HG03097 (cell line): ENCODE measurements at regions not wholly inside any gene's neighbourhood (a gene's known extent, or its start where the extent isn't known, plus 50 kb on each side); places are given as distances from the start of the nearest gene placed in this dataset.

ENCODE experiments used
- ATAC-seq: cut with Tn5 transposase; IDR thresholded peaks from one replicate; pipeline ENCODE4 v1.9.1; 2021; ENCODE audit not compliant: unreplicated experiment, low FRiP score

- no peak for ATAC-seq
These were observed 50.6 kb upstream of the PTGR2 start for GRCh38 chr14:73800970-73801515.

DNA sequence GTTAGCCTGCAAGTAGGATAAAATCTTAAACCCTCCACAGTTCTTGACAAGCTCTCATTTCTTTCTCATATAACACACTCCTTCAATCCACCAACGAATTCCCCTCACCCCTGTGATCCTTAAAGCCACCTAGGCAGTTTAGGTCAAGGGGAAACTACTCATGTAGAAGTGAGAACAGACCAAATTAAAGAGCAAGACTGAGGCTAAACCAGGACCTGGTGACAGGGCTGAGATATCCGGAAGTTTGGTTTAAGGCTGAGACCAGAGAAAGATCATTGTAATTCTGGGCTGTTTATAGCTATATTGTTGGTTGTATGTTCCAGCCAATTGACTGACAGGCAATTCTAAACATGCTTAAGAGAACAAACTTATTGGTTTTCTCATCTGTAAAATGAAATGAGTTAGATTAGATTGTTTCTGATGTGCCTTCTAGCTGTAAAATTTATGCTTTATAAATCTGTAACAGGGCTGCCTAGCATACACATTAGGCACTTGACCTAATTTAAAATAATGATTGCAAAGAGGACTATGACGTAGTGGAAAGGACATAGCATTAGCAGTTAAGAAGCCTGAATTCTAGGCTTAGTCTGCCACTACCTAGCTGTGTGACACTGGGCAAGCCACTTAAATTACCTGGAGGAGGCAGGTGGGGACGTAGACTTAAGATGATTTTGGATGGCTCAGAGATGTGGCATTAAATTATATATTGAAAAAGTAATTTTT, 53.9 kb upstream of the PTGR2 start:
- ATAC-seq, result no peak

DNA sequence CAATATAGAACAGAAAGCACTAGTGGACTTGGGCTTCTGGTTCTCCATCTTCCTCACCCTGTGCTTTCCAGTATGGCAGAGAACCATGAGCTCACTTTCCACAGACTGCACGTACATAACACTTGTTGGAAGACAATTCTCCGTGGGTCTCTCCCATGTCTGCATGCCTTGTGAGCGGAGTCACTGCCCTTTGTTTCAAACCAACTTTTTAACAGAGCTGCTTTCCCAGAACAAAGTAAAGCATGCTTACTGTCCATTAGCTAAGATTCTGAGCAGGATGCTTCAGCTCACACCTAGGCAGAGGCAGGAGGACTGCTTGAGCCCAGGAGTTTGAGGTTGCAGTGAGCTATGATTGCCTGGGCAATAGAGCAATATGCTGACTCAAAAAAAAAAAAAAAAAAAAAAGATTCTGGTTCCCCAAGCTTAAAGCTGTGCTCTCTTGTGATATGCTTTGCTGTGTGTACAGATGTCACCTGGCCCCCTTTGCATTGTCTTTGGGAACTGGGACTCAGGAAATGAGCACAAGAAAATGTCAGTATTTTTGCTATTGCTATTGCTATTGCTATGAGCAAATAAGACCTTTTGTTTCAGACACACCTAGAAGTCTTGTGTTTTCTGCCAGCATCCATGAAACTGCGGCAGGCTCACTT, 54.6 kb upstream of the PTGR2 start:
- ATAC-seq, result no peak

- ATAC-seq, result no peak
These were observed 55.2 kb upstream of the PTGR2 start for GRCh38 chr14:73796415-73796814.

- no peak for ATAC-seq
These were observed 55.7 kb upstream of the PTGR2 start for GRCh38 chr14:73795974-73796373.

GRCh38 chr14:73795466-73795865, 56.2 kb upstream of the PTGR2 start:
- no peak for ATAC-seq

DNA sequence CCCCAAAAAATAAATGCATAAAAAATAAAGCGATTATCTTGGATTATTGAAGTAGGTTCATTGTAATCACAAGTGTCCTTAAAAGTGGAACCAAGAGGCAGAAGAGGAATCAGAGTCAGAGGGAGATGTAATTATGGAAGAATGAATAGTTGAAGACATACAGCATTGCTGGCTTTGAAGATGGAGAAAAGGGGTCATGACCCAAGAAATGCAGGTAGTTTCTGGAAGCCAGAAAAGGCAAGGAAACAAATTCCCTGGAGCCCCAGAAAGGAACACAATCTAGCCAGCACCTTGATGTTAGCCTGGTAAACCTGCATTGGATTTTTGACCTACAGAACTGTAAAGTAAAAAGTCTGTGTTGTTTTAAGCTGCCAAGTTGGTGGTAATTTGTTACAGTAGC, 57.5 kb upstream of the PTGR2 start:
- ATAC-seq, result no peak

GRCh38 chr14:73792481-73792880, 59.1 kb upstream of the PTGR2 start:
- no peak for ATAC-seq

GRCh38 chr14:73789989-73790581, 61.5 kb upstream of the PTGR2 start:
- ATAC-seq, result no peak

DNA sequence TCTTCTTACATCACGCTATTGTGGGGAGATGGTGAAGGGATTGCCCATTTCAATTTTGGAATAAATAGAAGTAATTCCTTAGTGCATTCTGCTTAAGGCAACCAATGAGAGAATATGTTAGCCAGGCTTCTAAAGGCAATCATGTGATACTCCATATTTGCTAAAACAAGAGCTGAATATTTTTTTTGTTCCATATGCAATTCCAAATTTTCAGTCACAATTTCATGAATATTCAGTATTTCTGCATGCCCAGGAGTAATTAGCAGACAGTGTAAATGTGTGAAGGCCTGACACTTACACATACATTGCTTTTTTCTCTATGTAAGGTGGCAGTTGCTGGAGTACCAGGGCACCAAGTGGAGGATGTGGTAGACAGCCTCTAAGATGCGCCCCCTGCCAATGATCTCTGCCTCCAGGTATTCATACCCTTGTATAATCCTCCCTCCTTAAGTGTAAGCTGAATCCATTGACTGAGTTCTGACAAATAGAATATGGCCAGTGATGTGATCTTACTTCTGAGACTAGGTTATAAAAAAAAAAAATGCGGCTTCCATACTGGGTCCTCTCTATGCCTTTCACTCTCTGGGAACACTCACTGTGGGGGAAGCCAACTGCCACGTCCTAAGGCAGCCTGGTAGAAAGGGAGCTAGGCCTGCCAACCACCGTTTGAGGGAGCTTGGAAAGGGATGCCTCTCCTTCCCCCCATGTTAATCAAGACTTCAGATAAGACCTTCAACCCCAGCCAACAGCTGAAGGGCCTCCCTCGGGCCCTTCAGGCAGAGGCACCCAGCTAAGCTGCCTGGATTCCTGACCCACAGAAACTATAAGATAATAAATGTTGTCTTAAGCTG, 62.7 kb upstream of the PTGR2 start:
- no peak for ATAC-seq

DNA sequence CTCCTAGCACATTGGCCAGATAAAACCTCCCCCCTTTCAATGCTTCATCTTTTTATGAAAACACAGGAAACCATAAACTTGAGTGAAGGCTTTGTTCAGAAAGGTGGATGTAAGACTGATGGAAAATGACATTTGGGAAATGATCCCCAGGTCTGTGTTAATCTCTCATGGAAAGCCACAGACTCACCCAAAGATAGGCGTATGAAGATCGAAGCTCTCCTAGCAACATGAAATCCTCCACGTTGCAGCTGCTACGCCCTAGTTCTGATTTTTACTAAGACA, 63.4 kb upstream of the PTGR2 start:
- ATAC-seq, result no peak

GRCh38 chr14:73787486-73788316, 63.9 kb upstream of the PTGR2 start:
- ATAC-seq, result no peak

DNA sequence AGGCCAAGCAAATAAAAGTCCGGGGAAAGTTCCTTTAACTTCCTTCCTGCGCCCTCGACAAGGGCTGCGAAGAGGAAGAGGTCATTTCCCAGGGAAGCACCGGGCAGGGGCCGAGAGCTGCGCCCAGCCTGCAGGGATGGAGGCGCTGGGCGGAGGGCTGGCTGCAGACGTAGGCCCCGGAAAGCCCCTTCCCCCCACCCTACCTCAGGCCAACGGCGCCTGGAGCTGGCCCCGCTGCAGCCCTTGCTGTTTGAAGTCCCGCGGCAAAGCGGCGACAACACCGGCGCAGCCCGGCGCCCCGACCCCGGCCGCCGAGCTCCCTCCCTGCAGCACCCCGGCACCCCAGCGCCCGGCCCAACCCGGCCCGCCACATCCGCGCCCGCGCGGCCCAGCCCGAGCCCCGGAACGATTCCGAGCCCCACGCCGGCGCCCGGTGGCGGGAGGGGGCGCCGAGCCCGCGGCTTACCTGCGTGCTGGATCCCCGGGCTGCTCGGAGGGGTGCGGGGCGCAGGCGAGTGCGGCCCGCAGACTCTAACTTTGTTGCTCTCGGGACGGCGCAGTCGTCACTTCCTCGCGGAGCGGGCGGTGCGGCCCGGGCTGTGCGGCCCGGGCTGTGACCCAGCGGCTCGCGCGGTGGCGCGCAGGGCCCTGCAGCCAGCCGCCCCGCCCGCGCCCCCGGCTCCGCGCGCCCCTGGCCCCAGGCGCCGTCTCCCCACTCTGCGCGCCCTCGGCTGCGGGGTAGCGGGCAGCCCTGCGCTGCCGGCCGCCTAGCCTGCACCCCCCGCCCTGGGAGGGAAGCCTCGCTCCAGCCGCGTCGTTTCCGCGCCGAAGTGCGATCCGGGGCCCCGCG, 64.8 kb upstream of the PTGR2 start:
- peak; percentile 43 for ATAC-seq

DNA sequence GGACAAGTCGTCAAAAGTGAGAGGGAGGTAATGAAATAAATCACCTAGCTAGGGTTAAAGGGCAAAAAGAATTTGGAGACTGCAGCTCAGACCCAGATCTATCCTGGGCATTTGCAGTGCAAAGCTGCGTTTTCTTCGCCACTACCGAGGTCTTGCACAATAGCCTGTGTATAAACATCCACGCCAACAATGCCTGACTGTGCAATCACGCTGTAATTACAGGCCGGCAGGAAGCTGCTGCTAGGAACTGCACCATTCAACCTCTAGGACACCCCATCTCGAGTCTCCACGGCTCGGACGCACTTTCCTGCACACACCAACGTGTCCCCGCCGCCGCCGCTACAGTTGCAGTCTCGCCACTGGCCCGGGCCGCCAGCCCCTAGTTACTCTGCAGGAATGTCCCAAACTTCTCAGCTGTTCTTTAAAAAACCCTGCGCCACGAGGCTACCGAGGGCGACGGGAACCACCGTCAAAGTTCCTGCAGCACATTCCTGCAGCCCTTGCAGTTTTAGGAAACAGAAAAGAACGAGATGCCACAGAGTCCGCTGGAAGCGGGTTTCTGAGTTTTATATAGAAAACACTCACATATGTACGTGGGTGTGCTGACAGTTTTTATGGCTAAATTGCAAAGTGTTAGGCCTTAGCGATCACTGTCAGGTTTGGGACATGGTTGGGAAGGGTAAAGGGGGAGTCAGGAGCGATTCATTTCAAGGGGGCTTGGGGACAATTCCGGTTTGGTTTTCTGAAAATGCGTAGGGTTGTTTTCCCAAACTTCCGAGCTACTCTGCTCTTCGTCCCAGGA, 65.6 kb upstream of the PTGR2 start:
- peak; percentile 34 for ATAC-seq

DNA sequence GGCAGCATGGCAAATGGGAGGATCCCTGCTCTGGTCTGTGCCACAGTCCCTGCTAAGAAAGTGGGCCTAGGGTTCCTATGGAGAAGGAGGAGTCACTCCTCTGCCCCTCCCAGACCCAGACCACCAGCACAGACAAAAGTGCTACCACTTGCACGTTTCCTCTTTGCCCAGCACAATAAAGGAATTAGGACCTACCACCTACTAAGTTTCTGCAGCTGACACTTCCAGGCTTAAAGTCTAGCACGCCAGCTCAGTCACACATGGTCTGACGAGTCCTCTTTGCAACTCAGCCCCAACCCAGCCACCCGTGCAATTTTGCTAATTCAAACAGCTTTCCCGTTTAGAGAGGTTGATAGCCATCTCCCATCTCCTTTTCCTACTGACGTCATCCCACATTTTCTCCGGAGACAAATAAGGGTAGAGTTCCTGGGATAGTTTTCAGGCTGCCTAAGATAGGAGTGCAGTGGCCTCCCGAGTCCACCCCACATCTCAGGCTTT, 66.2 kb upstream of the PTGR2 start:
- ATAC-seq, result no peak

- no peak for ATAC-seq
These were observed 66.7 kb upstream of the PTGR2 start for GRCh38 chr14:73784988-73785313.

DNA sequence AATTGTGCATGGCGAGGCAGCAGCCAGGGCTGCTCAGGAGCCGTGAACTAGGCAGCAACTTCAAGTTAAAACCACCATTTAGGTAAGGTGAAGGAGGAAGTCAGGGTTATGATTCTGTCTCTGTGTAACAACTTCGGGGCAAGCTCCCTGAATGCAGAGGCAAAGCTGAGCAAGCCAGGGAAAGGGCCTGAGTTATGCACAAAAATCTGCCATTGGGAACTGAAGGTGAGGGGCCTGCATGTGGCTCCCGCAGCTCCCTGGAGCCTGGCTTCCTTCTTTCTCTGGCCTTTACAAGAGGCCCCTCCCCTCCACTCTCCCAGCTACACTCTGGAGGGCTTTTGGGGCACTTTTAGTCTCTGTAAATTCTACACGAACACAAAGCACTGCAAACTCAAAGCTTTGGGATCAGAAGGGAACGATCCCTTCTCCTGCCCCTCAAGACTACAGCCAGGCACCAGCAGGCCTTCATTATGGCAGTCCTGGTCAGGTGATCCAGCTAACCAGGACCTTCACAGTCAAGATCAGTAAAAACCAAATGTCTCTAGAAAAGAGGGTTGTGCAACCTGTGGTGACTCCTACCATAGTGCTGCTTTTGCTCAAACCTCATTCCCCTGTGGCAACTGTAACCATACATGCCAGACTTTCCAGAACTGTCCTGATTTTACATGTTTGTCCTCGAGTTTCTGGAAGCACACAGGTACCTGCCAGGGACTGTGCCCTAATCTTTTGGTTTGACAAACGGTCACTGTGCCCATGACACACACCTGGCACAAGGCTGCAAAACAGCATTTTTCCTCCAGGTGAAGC, 67.2 kb upstream of the PTGR2 start:
- ATAC-seq, result no peak
